ENCODE measurements at regions not wholly inside any gene's neighbourhood (a gene's known extent, or its start where the extent isn't known, plus 50 kb on each side); places are given as distances from the start of the nearest gene placed in this dataset.

DNA sequence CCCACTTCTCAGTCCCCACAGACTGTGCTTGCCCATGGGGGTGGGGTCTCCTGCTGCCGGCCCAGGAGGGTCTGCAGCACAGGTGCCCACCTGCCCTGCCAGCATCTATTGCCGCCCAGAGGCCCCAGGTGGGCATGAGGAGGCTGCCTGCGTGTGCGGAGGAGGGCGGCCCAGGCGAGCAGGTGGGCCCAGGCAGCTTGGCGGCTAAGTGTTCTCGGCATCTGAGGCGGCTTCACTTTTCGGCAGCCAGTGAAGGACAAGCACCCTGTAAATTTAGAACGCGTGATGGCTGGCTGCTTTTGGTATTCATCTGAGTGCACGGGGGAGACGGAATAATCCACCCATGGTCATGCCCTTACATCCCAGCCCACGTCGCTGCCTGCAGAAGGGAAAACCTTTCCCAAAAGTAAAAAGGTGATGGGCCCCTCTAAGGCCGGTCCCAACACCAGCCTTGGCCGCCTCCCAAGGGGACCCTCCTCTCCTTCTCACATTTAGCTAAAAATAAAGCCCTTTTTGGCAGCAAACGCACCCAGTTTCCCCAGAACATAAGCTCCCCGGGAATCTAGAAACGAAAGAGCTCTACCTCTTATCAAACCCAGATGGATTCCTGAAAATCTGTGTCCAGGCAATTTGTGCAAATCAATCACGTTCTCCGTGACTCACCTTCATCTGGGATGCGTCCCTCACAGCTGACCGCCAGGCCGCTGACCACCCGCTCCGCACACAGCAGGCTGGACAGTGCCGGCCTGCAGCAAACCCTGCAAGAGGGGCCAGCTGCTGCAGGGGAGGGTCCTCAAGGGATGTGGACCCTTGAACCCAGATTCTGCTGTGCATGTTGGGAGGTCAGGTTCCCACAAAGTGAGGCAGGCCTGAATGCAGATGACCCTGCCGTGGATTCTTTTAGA is 79.4 kb downstream of the RBFOX3 start:
- Histone ChIP-seq H3K36me3 (no peaks in the 10 kb centered on the region), H3K4me3 (no peak overlapping the region), H3K9me3 (no peaks in the 10 kb centered on the region), H3K27me3 (peaks cover 0 to 22% of the 10 kb centered on the region in 2 donors), H3K4me1 (no peaks in the 10 kb centered on the region), H3K27ac (no peak overlapping the region)
- no peak for DNase-seq (ENCODE audit: low spot score in 2 of 2)
- TF ChIP-seq EP300 (IDR thresholded peaks at IDR 0.05) (no peak), POLR2A (IDR thresholded peaks at IDR 0.05) (no peak)
- TF ChIP-seq, protein P1, sequence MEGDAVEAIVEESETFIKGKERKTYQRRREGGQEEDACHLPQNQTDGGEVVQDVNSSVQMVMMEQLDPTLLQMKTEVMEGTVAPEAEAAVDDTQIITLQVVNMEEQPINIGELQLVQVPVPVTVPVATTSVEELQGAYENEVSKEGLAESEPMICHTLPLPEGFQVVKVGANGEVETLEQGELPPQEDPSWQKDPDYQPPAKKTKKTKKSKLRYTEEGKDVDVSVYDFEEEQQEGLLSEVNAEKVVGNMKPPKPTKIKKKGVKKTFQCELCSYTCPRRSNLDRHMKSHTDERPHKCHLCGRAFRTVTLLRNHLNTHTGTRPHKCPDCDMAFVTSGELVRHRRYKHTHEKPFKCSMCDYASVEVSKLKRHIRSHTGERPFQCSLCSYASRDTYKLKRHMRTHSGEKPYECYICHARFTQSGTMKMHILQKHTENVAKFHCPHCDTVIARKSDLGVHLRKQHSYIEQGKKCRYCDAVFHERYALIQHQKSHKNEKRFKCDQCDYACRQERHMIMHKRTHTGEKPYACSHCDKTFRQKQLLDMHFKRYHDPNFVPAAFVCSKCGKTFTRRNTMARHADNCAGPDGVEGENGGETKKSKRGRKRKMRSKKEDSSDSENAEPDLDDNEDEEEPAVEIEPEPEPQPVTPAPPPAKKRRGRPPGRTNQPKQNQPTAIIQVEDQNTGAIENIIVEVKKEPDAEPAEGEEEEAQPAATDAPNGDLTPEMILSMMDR (IDR thresholded peaks at IDR 0.05) = no peak
- 76 to 78% methylated on average over 29 to 30 of the region's 30 CpGs for whole genome bisulfite sequencing, 2 donors

DNA sequence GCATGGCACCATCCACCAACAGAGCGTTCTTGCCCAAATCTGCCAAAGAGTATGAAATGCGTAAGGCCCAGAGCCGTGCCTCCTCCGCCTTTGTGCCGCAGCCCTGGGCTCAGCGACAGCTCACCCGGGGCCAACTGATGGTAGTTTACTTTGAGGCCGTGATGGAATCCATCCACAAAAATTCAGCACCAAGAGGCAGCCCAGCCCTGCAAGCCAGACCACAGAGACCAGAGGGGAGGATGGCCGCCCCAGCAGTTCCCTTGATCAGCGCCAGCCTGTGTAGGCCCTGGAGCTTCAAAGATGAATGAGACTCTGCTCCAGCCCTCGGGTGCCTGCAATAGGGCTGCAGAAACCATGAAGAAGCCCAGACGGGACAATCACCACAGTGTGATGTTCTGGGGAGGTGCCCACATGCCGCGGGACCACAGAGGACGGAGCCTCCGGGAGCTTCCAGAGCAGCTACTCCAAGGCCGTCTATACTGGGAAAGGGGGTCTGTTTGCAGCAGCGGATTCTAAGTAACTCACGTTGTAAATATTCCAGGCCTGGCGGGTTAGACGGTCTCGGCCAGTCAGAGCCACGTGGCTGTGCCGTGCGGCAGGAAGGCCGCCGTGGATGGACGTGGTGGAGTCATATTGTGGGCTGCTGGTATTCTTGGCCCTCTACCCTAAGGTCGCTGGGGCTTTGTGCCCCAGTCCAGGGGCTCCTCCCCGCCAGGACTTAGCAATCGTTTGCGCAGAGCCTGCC is 80.3 kb downstream of the RBFOX3 start:
- WGBS, 2 donors = 88 to 89% methylated on average over 24 to 32 of the region's 32 CpGs
- DNase-seq (ENCODE audit: low spot score in 2 of 2) = no peak
- peaks cover 0 to 25% of the 10 kb centered on the region in 2 donors for H3K27me3 ChIP-seq

DNA sequence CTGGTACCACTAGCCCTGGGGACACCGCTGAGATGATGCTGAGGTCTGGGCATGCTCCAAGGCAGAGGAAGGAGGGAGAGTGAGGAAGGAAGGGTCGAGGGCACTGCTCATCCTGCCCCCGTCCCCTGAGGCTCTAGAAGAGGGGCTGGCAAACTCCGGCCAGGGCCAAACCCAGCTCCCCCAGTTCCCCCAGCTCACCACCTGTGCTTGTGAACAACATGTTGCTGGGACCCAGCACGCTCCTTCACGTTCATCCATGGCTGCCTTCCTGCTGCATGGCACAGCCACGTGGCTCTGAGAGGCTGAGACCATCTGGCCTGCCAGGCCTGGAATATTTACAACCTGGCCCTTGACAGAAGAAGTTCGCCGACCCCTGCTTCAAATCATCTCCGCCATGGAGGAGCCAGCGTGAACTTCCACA is 81.2 kb downstream of the RBFOX3 start:
- no peak overlapping the region for H3K27ac ChIP-seq
- DNase-seq (ENCODE audit: low spot score in 2 of 2) = no peak
- H3K4me1 ChIP-seq = no peaks in the 10 kb centered on the region
- 42 to 57% methylated on average over 7 to 10 of the region's 11 CpGs for WGBS, 2 donors
- TF ChIP-seq, protein P1 (IDR thresholded peaks at IDR 0.05) = no peak
- no peak for TF ChIP-seq EP300 (IDR thresholded peaks at IDR 0.05)
- no peak for TF ChIP-seq POLR2A (IDR thresholded peaks at IDR 0.05)
- no peaks in the 10 kb centered on the region for H3K36me3 ChIP-seq
- H3K27me3 ChIP-seq = peaks cover 0 to 28% of the 10 kb centered on the region in 2 donors
- H3K9me3 ChIP-seq = no peaks in the 10 kb centered on the region
- no peak overlapping the region for H3K4me3 ChIP-seq

More for the DNA sequence above, 80.3 kb downstream of the RBFOX3 start:
- H3K9me3 ChIP-seq = no peaks in the 10 kb centered on the region
- TF ChIP-seq POLR2A (IDR thresholded peaks at IDR 0.05) (no peak), EP300 (IDR thresholded peaks at IDR 0.05) (no peak)
- TF ChIP-seq, protein P1 (IDR thresholded peaks at IDR 0.05) = no peak
- no peak overlapping the region for H3K4me3 ChIP-seq
- no peaks in the 10 kb centered on the region for H3K36me3 ChIP-seq
- no peak overlapping the region for H3K27ac ChIP-seq
- H3K4me1 ChIP-seq = no peaks in the 10 kb centered on the region

DNA sequence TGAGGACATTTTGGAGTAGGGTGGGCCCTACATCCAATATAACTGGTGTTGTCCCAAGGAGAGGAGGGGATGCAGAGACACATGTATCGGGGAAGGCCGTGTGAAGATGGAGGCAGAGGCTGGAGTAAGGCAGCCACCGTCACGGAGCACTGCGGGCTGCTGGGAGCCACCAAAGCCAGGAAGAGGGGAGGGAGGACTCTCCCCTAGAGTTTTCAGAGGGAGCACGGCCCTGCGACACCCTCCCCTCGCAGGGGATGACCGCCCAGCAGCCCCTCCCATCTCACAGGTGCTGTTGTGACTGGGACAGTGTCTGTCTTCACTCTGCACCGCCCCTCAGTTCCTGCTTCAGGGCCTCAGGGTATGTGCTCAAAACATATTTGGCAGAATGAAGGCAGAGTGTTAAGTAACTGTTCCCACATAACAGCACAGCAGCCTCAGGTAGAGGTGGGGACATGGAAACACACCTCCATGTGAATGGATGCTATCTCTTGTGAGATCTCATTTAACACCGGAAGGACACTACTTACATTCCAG is 82.2 kb downstream of the RBFOX3 start:
- Histone ChIP-seq H3K27me3 (peaks cover 0 to 28% of the 10 kb centered on the region in 2 donors), H3K27ac (no peak overlapping the region), H3K4me3 (no peak overlapping the region), H3K4me1 (no peaks in the 10 kb centered on the region), H3K9me3 (no peaks in the 10 kb centered on the region), H3K36me3 (no peaks in the 10 kb centered on the region)
- 75 to 90% methylated on average over 7 to 11 of the region's 11 CpGs for WGBS, 2 donors
- no peak for TF ChIP-seq EP300 (IDR thresholded peaks at IDR 0.05)
- TF ChIP-seq, protein P1 (IDR thresholded peaks at IDR 0.05) = no peak
- no peak for TF ChIP-seq POLR2A (IDR thresholded peaks at IDR 0.05)
- DNase-seq (ENCODE audit: low spot score in 2 of 2) = no peak

All from tibial nerve (tissue), 4 donors.